K562 (cell line): ENCODE measurements at regions not wholly inside any gene's neighbourhood (a gene's known extent, or its start where the extent isn't known, plus 50 kb on each side); places are given as distances from the start of the nearest gene placed in this dataset.

Experiments
- ATAC-seq: fragments of 200-7000 bp; cut with Tn5 transposase; 3 replicates; pipeline ENCODE4 v1.9.1; 2020; ENCODE audit warnings: moderate library complexity
- BruUV-seq: library from RNA; stranded (reverse); fragments of 400-500 nt; replicated peaks from 2 replicates; lab custom pipeline; 2021; lab: Mats Ljungman, UMichigan
- CTCF ChIA-PET: fragments of 300-600 bp; formaldehyde crosslinking; extraction: SDS; loops from one replicate; lab custom pipeline; 2021; ENCODE audit warnings: low intra/inter-chr PET ratio; lab: Yijun Ruan, JAX
- POLR2A ChIA-PET: fragments of 300-600, 350-650 bp; sonication (Branson Sonifier 250); formaldehyde crosslinking; extraction: SDS; loops from one replicate; lab custom pipeline; 2021; ENCODE audit warnings: antibody characterized with exemption, inconsistent platforms; lab: Yijun Ruan, JAX
- DNase-seq, 4 experiments: peaks; one replicate each; pipeline versions ENCODE4 v3.0.0 to v3.0.0-alpha.2; 2011 to 2018; ENCODE audit warnings: low spot score in 3 of 4, mixed read lengths in 3 of 4; ENCODE audit errors: extremely low read depth in 1 of 4
- FAIRE-seq: peaks from 2 replicates; lab custom pipeline; 2011; peaks lifted over from hg19 to GRCh38; lab: Jason Lieb, UNC
- H2AFZ ChIP-seq: 2 replicates; pipeline ENCODE4 v1.6.0; 2011; ENCODE audit warnings: low read depth, low read length, control low read depth, inconsistent platforms
- H3K27ac ChIP-seq: fragments of 200-600 bp; 3 replicates; pipeline ENCODE4 v1.8.0; 2011; ENCODE audit warnings: low read depth, mild to moderate bottlenecking, control low read depth, inconsistent platforms, low read length, moderate library complexity, mixed read lengths; ENCODE audit errors: extremely low read depth
- H3K27me3 ChIP-seq, 2 experiments: fragments of 300-600 bp in 1 of 2; 2 replicates in 1 of 2; 3 replicates in 1 of 2; pipeline versions ENCODE4 v1.6.0 to v1.8.0; 2011; ENCODE audit warnings: inconsistent platforms in 2 of 2, low read length in 2 of 2, mild to moderate bottlenecking in 1 of 2, mixed read lengths in 1 of 2, moderate library complexity in 1 of 2; ENCODE audit not compliant: control insufficient read depth in 2 of 2, insufficient read depth in 2 of 2
- H3K36me3 ChIP-seq: fragments of 300-600 bp; 3 replicates; pipeline ENCODE4 v1.8.0; 2011; ENCODE audit warnings: mild to moderate bottlenecking, low read length, inconsistent platforms; ENCODE audit not compliant: control insufficient read depth, insufficient read depth
- H3K4me1 ChIP-seq, 2 experiments: fragments of 200-600 bp in 1 of 2; replicated peaks in 1 of 2; 2 replicates in 1 of 2; 3 replicates in 1 of 2; pipeline versions ENCODE4 v1.5.1 to v1.8.0; 2011; ENCODE audit warnings: inconsistent platforms in 2 of 2, low read length in 2 of 2, mild to moderate bottlenecking in 1 of 2, mixed read lengths in 1 of 2, moderate library complexity in 1 of 2; ENCODE audit not compliant: control insufficient read depth in 2 of 2, insufficient read depth in 2 of 2
- H3K4me2 ChIP-seq: 2 replicates; pipeline ENCODE4 v1.6.1; 2011; ENCODE audit warnings: low read length, control low read depth, inconsistent platforms, mixed read lengths; ENCODE audit not compliant: insufficient read depth
- H3K4me3 ChIP-seq: fragments of 200-600 bp; sonication (generic), shearing (Covaris generic); 2 replicates; pipeline ENCODE4 v1.5.1; 2016; ENCODE audit warnings: control low read depth, inconsistent platforms
- H3K79me2 ChIP-seq: fragments of 200-600 bp; 3 replicates; pipeline ENCODE4 v1.8.0; 2011; ENCODE audit warnings: low read length, inconsistent platforms; ENCODE audit not compliant: control insufficient read depth, insufficient read depth
- H3K9ac ChIP-seq, 2 experiments: 2 replicates each; pipeline versions ENCODE4 v1.6.0 to v1.6.1; 2011; ENCODE audit warnings: low read depth in 2 of 2, low read length in 2 of 2, control low read depth in 1 of 2, inconsistent platforms in 1 of 2, mild to moderate bottlenecking in 1 of 2, mixed read lengths in 1 of 2; ENCODE audit not compliant: insufficient read depth in 1 of 2
- H3K9me1 ChIP-seq: one replicate; pipeline ENCODE4 v1.6.0; 2011; ENCODE audit warnings: inconsistent platforms, mild to moderate bottlenecking, low read length, moderate library complexity; ENCODE audit not compliant: control insufficient read depth, insufficient read depth
- H3K9me3 ChIP-seq: replicated peaks from 2 replicates; pipeline ENCODE4 v1.5.1; 2011; ENCODE audit warnings: low read depth, low read length, inconsistent platforms; ENCODE audit not compliant: control insufficient read depth, insufficient read depth
- H4K20me1 ChIP-seq: replicated peaks from 2 replicates; pipeline ENCODE4 v1.6.1; 2011; ENCODE audit warnings: low read length, inconsistent platforms, mixed read lengths; ENCODE audit not compliant: control insufficient read depth, insufficient read depth
- ARID2 ChIP-seq: fragments of 450-650 bp; IDR thresholded peaks from 2 replicates; pipeline ENCODE4 v1.6.1; 2017; ENCODE audit warnings: antibody characterized with exemption, mild to moderate bottlenecking
- CCAR2 ChIP-seq: fragments of 200-400 bp; formaldehyde crosslinking; IDR thresholded peaks from 2 replicates; pipeline ENCODE4 v1.6.1; 2017; ENCODE audit warnings: mild to moderate bottlenecking, low read depth, low read length
- EHMT2 ChIP-seq: fragments of 450-650 bp; IDR thresholded peaks from 2 replicates; pipeline ENCODE4 v1.6.1; 2018; ENCODE audit warnings: antibody characterized with exemption
- ESRRB ChIP-seq: fragments of 250-450 bp; sonication (Bioruptor Pico); IDR thresholded peaks from 2 replicates; pipeline ENCODE4 v1.5.0; 2020; ENCODE audit warnings: mild to moderate bottlenecking, moderate library complexity, borderline replicate concordance
- ETS2 ChIP-seq: IDR thresholded peaks from 2 replicates; pipeline ENCODE4 v1.6.1; 2016; ENCODE audit warnings: borderline replicate concordance, missing genetic modification characterization, mild to moderate bottlenecking, moderate library complexity, missing compliant biosample characterization; ENCODE audit not compliant: poor library complexity, severe bottlenecking
- ETV6 ChIP-seq, 3 experiments: fragments of 150-350 bp in 1 of 3; sonication (generic) in 1 of 3; formaldehyde crosslinking in 1 of 3; IDR thresholded peaks; 2 replicates each; pipeline versions ENCODE4 v1.6.1 to v1.8.0; 2014 to 2022; ENCODE audit warnings: borderline replicate concordance in 2 of 3, low read depth in 2 of 3, antibody characterized with exemption in 1 of 3, low read length in 1 of 3, mild to moderate bottlenecking in 1 of 3, missing genetic modification reagents in 1 of 3
- HNRNPK ChIP-seq: fragments of 200-400 bp; formaldehyde crosslinking; IDR thresholded peaks from one replicate; pipeline ENCODE4 v1.6.1; 2018; ENCODE audit warnings: mild to moderate bottlenecking, low read depth, low read length; ENCODE audit not compliant: poor library complexity, severe bottlenecking
- RBM15 ChIP-seq: fragments of 200-400 bp; formaldehyde crosslinking; IDR thresholded peaks from 2 replicates; pipeline ENCODE4 v1.6.1; 2018; ENCODE audit warnings: mild to moderate bottlenecking, low read length, moderate library complexity; ENCODE audit not compliant: insufficient read depth
- RCOR1 ChIP-seq, 2 experiments: IDR thresholded peaks; 2 replicates each; pipeline ENCODE4 v1.6.1; 2012; ENCODE audit warnings: low read depth in 2 of 2, low read length in 2 of 2, borderline replicate concordance in 1 of 2, improper control_type of control experiment in 1 of 2
- SP1 ChIP-seq: sonication (generic); formaldehyde crosslinking; IDR thresholded peaks from 2 replicates; pipeline ENCODE4 v1.8.1; 2022; ENCODE audit warnings: mild to moderate bottlenecking, missing genetic modification reagents
- TEAD2 ChIP-seq: fragments of 450-650 bp; IDR thresholded peaks from 2 replicates; pipeline ENCODE4 v1.6.1; 2016; ENCODE audit warnings: missing genetic modification characterization, control low read depth, missing compliant biosample characterization
- XRCC4 ChIP-seq: IDR thresholded peaks from one replicate; pipeline ENCODE4 v1.6.1; 2011; ENCODE audit not compliant: insufficient read depth, insufficient read length; ENCODE audit errors: extremely low read depth
- ZNF134 ChIP-seq: fragments of 250-450 bp; sonication (Bioruptor Pico); conservative IDR thresholded peaks from 2 replicates; pipeline ENCODE4 v1.4.0; 2020
- ZNF224 ChIP-seq: sonication (generic); formaldehyde crosslinking; IDR thresholded peaks from 2 replicates; pipeline ENCODE4 v1.8.0; 2022; ENCODE audit warnings: mild to moderate bottlenecking, missing genetic modification reagents
- ZNF695 ChIP-seq: fragments of 450-650 bp; formaldehyde crosslinking; IDR thresholded peaks from 2 replicates; pipeline ENCODE4 v1.4.0; 2020; ENCODE audit warnings: mild to moderate bottlenecking, moderate library complexity
- ZNF785 ChIP-seq: fragments of 250-450 bp; sonication (Bioruptor Pico); IDR thresholded peaks from 2 replicates; pipeline ENCODE4 v1.4.0; 2020; ENCODE audit warnings: mild to moderate bottlenecking
- WGBS: fragments of 100-300 bp; shearing (Covaris generic); methylation state at CpG from one replicate; pipeline ENCODE4 v1.1.6; 2016; ENCODE audit warnings: low coverage, mixed read lengths; ENCODE audit not compliant: insufficient coverage; ENCODE audit errors: missing lambda C conversion rate; 5-methylcytosine and 5-hydroxymethylcytosine counted together
- in situ Hi-C: fragments of 300-500 bp; cut with MboI; formaldehyde crosslinking; loops from 4 replicates; pipeline ENCODE4 v1.15.0; 2018; ENCODE audit warnings: inconsistent platforms, mixed read lengths
- intact Hi-C: fragments of 100-400 bp; cut with micrococcal nuclease; formaldehyde crosslinking; loops from 2 replicates; pipeline ENCODE4 v1.14.2; 2022
- TF ChIP-seq, protein P1 (sequence below): sonication (generic); formaldehyde crosslinking; IDR thresholded peaks from 2 replicates; pipeline ENCODE4 v1.5.0; 2020; ENCODE audit warnings: missing genetic modification reagents
- TF ChIP-seq, protein P2 (sequence below): fragments of 450-650 bp; IDR thresholded peaks from 2 replicates; pipeline ENCODE4 v1.6.1; 2018; ENCODE audit not compliant: partially characterized antibody
- TF ChIP-seq, protein P3 (sequence below): fragments of 450-650 bp; conservative IDR thresholded peaks from 2 replicates; pipeline ENCODE4 v1.6.1; 2016; ENCODE audit warnings: missing genetic modification characterization, low read depth, mild to moderate bottlenecking, missing compliant biosample characterization, moderate library complexity

DNA sequence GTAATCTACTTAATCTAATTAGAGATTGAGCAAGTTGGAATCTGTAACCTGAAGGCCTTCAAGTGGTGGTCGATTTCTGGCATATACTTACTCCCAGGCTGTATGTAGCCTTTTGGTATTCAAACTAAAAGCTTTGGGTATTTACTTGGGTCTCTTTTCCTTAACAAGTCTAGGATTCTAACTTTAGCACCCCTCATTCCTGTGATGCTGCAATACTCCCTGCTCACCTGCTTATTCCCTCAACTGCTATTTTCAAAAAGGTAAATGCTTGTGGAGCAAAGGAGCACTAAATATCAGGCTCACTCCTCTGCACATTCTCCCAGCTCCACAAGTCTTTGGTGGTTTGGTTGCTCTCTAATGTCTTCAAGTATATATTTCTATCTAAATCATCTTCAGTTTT, 68.0 kb upstream of the CYYR1 start:
- H3K9me3 ChIP-seq: peaks cover 2% of the 10 kb centered on the region; the same call in 1 of the 2 replicates
- FAIRE-seq (no peak), ATAC-seq (no peak), DNase-seq (no peak)
- WGBS: 0% methylated on average over 1 of the region's 1 CpG
- H3K4me2 ChIP-seq: no peak overlapping the region
- intact Hi-C loops: no loop called here
- no peak overlapping the region for H2AFZ ChIP-seq
- POLR2A ChIA-PET: no interaction called here
- TF ChIP-seq, protein P1, sequence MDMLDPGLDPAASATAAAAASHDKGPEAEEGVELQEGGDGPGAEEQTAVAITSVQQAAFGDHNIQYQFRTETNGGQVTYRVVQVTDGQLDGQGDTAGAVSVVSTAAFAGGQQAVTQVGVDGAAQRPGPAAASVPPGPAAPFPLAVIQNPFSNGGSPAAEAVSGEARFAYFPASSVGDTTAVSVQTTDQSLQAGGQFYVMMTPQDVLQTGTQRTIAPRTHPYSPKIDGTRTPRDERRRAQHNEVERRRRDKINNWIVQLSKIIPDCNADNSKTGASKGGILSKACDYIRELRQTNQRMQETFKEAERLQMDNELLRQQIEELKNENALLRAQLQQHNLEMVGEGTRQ (CRISPR knock-in tag): no peak
- TF ChIP-seq HNRNPK (no peak), TEAD2 (tag) (no peak), RBM15 (no peak), SP1 (CRISPR knock-in tag) (no peak), CCAR2 (no peak), ETS2 (tag) (no peak), ZNF695 (CRISPR knock-in tag) (no peak), RCOR1 (IDR thresholded peaks at IDR 0.05; ENCODE audit: borderline replicate concordance in 1 of 2, low read depth in 2 of 2, low read length in 2 of 2) (no peak), ETV6 (IDR thresholded peaks at IDR 0.05; ENCODE audit: borderline replicate concordance in 1 of 2, low read depth in 2 of 2, low read length in 1 of 2) (no peak), ETV6 (CRISPR knock-in tag; IDR thresholded peaks at IDR 0.05; ENCODE audit: borderline replicate concordance) (no peak), ZNF224 (CRISPR knock-in tag) (no peak), ARID2 (no peak), ZNF134 (CRISPR knock-in tag) (no peak), ZNF785 (CRISPR knock-in tag) (no peak), XRCC4 (no peak), ESRRB (CRISPR knock-in tag) (no peak), EHMT2 (no peak)
- TF ChIP-seq, protein P2, sequence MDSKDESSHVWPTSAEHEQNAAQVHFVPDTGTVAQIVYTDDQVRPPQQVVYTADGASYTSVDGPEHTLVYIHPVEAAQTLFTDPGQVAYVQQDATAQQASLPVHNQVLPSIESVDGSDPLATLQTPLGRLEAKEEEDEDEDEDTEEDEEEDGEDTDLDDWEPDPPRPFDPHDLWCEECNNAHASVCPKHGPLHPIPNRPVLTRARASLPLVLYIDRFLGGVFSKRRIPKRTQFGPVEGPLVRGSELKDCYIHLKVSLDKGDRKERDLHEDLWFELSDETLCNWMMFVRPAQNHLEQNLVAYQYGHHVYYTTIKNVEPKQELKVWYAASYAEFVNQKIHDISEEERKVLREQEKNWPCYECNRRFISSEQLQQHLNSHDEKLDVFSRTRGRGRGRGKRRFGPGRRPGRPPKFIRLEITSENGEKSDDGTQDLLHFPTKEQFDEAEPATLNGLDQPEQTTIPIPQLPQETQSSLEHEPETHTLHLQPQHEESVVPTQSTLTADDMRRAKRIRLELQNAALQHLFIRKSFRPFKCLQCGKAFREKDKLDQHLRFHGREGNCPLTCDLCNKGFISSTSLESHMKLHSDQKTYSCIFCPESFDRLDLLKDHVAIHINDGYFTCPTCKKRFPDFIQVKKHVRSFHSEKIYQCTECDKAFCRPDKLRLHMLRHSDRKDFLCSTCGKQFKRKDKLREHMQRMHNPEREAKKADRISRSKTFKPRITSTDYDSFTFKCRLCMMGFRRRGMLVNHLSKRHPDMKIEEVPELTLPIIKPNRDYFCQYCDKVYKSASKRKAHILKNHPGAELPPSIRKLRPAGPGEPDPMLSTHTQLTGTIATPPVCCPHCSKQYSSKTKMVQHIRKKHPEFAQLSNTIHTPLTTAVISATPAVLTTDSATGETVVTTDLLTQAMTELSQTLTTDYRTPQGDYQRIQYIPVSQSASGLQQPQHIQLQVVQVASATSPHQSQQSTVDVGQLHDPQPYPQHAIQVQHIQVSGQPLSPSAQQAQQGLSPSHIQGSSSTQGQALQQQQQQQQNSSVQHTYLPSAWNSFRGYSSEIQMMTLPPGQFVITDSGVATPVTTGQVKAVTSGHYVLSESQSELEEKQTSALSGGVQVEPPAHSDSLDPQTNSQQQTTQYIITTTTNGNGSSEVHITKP: no peak
- TF ChIP-seq, protein P3, sequence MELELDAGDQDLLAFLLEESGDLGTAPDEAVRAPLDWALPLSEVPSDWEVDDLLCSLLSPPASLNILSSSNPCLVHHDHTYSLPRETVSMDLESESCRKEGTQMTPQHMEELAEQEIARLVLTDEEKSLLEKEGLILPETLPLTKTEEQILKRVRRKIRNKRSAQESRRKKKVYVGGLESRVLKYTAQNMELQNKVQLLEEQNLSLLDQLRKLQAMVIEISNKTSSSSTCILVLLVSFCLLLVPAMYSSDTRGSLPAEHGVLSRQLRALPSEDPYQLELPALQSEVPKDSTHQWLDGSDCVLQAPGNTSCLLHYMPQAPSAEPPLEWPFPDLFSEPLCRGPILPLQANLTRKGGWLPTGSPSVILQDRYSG (tag): no peak
- H3K36me3 ChIP-seq: no peaks in the 10 kb centered on the region
- no peaks in the 10 kb centered on the region for H3K9me1 ChIP-seq
- no peak overlapping the region for H3K9ac ChIP-seq
- H3K27ac ChIP-seq: no peak overlapping the region
- no peaks in the 10 kb centered on the region for H4K20me1 ChIP-seq
- no peaks in the 10 kb centered on the region for H3K27me3 ChIP-seq
- in situ Hi-C loops: no loop called here
- CTCF ChIA-PET: no interaction called here
- H3K4me3 ChIP-seq: no peak overlapping the region
- no TSS peak for BruUV-seq
- H3K4me1 ChIP-seq: no peaks in the 10 kb centered on the region
- no peaks in the 10 kb centered on the region for H3K79me2 ChIP-seq
